NCI-H1092 (cell line): ENCODE measurements at regions not wholly inside any gene's neighbourhood (a gene's known extent, or its start where the extent isn't known, plus 50 kb on each side); places are given as distances from the start of the nearest gene placed in this dataset.
A peak's percentile ranks its signal among the peaks of the same experiment; 100 is the strongest.

Source experiments
- DNase-seq: peaks from one replicate; lab custom pipeline; 2025; lab: John Stamatoyannopoulos, UW

- no peak for DNase-seq
Measured at GRCh38 chr6:14065350-14065749, 52.2 kb upstream of the CD83 start.

GRCh38 chr6:14066782-14067406, 50.7 kb upstream of the CD83 start:
- peak; percentile 30 for DNase-seq

- DNase-seq: no peak
Measured at GRCh38 chr6:14067656-14068055, 49.9 kb upstream of the CD83 start.
